Transverse colon (tissue), 3 donors: ENCODE measurements at regions not wholly inside any gene's neighbourhood (a gene's known extent, or its start where the extent isn't known, plus 50 kb on each side); places are given as distances from the start of the nearest gene placed in this dataset.

Experiments used
- EP300 ChIP-seq: sonication (generic); formaldehyde crosslinking; IDR thresholded peaks from one replicate; pipeline ENCODE4 v1.6.1; 2017; ENCODE audit warnings: antibody characterized with exemption, low read depth
- POLR2AphosphoS5 ChIP-seq, 3 donors: sonication (generic); formaldehyde crosslinking; IDR thresholded peaks; one replicate each; pipeline ENCODE4 v1.6.1; 2016; ENCODE audit warnings: antibody characterized with exemption in 3 of 3

GRCh38 chr7:123367031-123367430, 167.3 kb upstream of the SLC13A1 start:
- TF ChIP-seq POLR2AphosphoS5 (IDR thresholded peaks at IDR 0.05) (no peak), EP300 (no peak)
